Spinal cord (tissue), 9 donors: ENCODE measurements at regions not wholly inside any gene's neighbourhood (a gene's known extent, or its start where the extent isn't known, plus 50 kb on each side); places are given as distances from the start of the nearest gene placed in this dataset.
A peak's percentile ranks its signal among the peaks of the same experiment; 100 is the strongest.

Experiments used
- DNase-seq, 6 donors: peaks; one replicate each; pipeline versions ENCODE4 v3.0.0 to v3.0.0-alpha.2; 2013 to 2015; ENCODE audit warnings: low spot score in 6 of 6, low read depth in 4 of 6
- H3K27ac ChIP-seq: one replicate; pipeline ENCODE4 v1.5.1; 2013; ENCODE audit warnings: low read depth, low read length, control low read depth
- H3K27me3 ChIP-seq: one replicate; pipeline ENCODE4 v1.6.1; 2013; ENCODE audit warnings: low read length; ENCODE audit not compliant: control insufficient read depth, insufficient read depth
- H3K36me3 ChIP-seq: one replicate; pipeline ENCODE4 v1.6.1; 2013; ENCODE audit warnings: low read length; ENCODE audit not compliant: control insufficient read depth, insufficient read depth
- H3K4me1 ChIP-seq: one replicate; pipeline ENCODE4 v1.6.1; 2013; ENCODE audit warnings: low read length; ENCODE audit not compliant: control insufficient read depth, insufficient read depth
- H3K4me3 ChIP-seq: one replicate; pipeline ENCODE4 v1.5.1; 2013; ENCODE audit warnings: low read depth, low read length, control low read depth
- H3K9me3 ChIP-seq: one replicate; pipeline ENCODE4 v1.6.1; 2013; ENCODE audit warnings: low read length; ENCODE audit not compliant: control insufficient read depth, insufficient read depth
- WGBS: methylation state at CpG from one replicate; pipeline ENCODE4 v1.1.5; 2013; ENCODE audit warnings: missing lambda C conversion rate; ENCODE audit not compliant: insufficient coverage; 5-methylcytosine and 5-hydroxymethylcytosine counted together
- donor health status: healthy.

- H3K36me3 ChIP-seq = no peaks in the 10 kb centered on the region
- H3K9me3 ChIP-seq = no peaks in the 10 kb centered on the region
- 100% methylated on average over 1 of the region's 6 CpGs for WGBS
- H3K4me3 ChIP-seq = no peak overlapping the region
- DNase-seq = no peak
- no peaks in the 10 kb centered on the region for H3K27me3 ChIP-seq
- H3K27ac ChIP-seq = no peak overlapping the region
- H3K4me1 ChIP-seq = no peaks in the 10 kb centered on the region
These were observed 1540.2 kb downstream of the ADGRL3 start for GRCh38 chr4:62740296-62740695.

DNA sequence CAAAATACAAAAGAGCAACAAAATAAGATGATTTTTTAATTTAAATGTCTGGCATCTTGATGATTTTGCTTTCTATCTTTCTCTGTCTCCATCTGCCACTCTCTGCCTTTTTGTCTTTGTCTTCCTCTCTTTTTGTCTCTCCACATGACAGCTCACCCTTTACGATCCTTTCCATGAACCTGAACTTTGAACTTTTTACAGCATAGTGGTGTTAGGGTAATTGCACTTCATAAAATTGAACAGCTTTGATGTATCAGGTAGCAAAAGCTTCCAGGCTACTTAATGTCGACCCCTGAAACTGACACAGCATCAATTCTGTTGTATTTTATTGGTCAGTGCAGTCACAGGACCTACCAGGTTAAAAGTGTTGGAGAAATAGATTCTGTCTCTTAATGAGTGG, 1517.0 kb downstream of the ADGRL3 start:
- H3K9me3 ChIP-seq = no peaks in the 10 kb centered on the region
- DNase-seq = no peak
- H3K4me3 ChIP-seq = no peak overlapping the region
- H3K36me3 ChIP-seq = no peaks in the 10 kb centered on the region
- H3K27ac ChIP-seq = no peak overlapping the region
- no peaks in the 10 kb centered on the region for H3K27me3 ChIP-seq
- H3K4me1 ChIP-seq = no peaks in the 10 kb centered on the region
- no CpG with 5 or more reads among the region's 2 CpGs for WGBS

DNA sequence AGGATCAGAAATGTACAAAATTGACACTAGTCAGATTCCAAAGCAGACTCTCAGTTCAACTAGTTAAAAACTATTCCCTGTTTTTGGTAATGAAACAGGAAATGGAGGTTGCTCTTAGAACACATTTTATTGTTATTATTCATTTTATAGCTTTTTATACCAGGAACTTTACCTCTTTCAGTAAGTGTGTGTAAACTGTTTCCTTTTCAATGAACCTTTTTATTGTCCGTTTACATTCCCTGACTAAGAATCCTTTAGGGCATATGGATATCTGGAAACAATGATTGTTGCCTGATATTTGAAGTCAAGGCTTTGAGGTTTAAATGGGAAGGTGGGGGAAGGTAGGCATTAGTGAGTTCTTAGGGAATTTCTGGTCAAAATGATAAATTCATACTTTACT, 1511.4 kb downstream of the ADGRL3 start:
- no peak for DNase-seq
- no peak overlapping the region for H3K4me3 ChIP-seq
- H3K27ac ChIP-seq = no peak overlapping the region
- no peaks in the 10 kb centered on the region for H3K4me1 ChIP-seq
- H3K9me3 ChIP-seq = no peaks in the 10 kb centered on the region
- no CpG with 5 or more reads among the region's 1 CpG for WGBS
- no peaks in the 10 kb centered on the region for H3K36me3 ChIP-seq
- no peaks in the 10 kb centered on the region for H3K27me3 ChIP-seq

DNA sequence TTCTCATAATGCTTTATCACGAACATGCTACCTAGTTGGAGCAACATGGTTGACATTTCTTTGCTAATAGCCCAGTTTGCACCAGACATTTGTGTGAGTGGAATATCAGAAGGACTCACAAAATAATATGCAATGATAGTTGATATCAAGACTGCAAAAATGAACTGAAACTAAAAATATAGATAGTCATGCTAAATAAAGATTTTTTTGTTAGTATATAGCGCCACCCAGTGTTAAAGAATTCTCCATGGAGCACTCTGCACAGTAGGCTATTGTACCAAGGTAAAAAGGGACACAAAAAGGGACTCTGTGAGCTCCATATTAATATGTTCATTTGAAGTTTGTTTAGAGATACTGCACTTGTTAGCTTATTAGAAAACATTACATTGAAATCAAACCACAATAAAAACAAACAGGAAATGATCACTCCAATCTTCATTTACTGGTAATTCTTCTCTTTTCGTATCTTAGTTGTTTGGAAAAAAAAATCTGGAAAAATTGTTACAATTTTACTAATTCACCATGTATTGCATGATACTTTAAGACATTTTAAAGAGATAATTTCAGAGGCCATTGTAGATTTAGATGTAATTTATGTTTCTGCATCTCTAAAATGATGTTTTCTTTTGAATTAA, 1509.6 kb downstream of the ADGRL3 start:
- Histone ChIP-seq H3K36me3 (no peaks in the 10 kb centered on the region), H3K27ac (no peak overlapping the region), H3K9me3 (no peaks in the 10 kb centered on the region), H3K27me3 (no peaks in the 10 kb centered on the region), H3K4me3 (peak overlapping the region; percentile 19), H3K4me1 (no peaks in the 10 kb centered on the region)
- peak; percentile 40 to 92 (median 43) for DNase-seq
- no CpG with 5 or more reads among the region's 3 CpGs for WGBS

GRCh38 chr4:62706423-62706822, 1506.3 kb downstream of the ADGRL3 start:
- no peak for DNase-seq
- no CpG with 5 or more reads among the region's 2 CpGs for WGBS
- Histone ChIP-seq H3K4me1 (no peaks in the 10 kb centered on the region), H3K9me3 (no peaks in the 10 kb centered on the region), H3K36me3 (no peaks in the 10 kb centered on the region), H3K27ac (no peak overlapping the region), H3K4me3 (no peak overlapping the region), H3K27me3 (no peaks in the 10 kb centered on the region)

- Histone ChIP-seq H3K4me1 (no peaks in the 10 kb centered on the region), H3K4me3 (no peak overlapping the region), H3K27me3 (no peaks in the 10 kb centered on the region), H3K9me3 (no peaks in the 10 kb centered on the region), H3K27ac (no peak overlapping the region), H3K36me3 (no peaks in the 10 kb centered on the region)
- 94% methylated on average over 9 of the region's 13 CpGs for WGBS
- no peak for DNase-seq
These were observed 1483.9 kb downstream of the ADGRL3 start for GRCh38 chr4:62683799-62684566.

DNA sequence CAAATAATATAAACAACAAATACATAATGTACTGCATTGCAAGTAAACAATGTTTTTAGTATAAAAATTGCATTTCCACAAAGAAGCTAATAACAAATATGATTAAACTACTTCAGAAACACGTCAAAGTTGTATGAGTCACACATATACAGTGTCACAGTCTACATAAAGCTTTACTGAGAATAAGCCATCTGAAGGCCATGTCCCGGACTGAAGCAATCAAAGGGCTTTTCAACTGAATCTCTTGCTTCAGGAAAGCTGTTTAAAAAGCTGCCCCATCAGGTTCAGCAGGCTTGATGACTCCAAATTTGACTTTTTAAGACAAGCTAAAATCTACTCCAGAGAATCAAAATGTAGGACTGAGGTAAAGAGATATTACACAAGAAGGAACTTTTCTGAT, 1476.8 kb downstream of the ADGRL3 start:
- DNase-seq = no peak
- H3K27me3 ChIP-seq = no peaks in the 10 kb centered on the region
- no peaks in the 10 kb centered on the region for H3K9me3 ChIP-seq
- H3K27ac ChIP-seq = no peak overlapping the region
- H3K36me3 ChIP-seq = no peaks in the 10 kb centered on the region
- no peaks in the 10 kb centered on the region for H3K4me1 ChIP-seq
- WGBS = 69% methylated on average over 2 of the region's 2 CpGs
- no peak overlapping the region for H3K4me3 ChIP-seq

- Histone ChIP-seq H3K4me1 (no peaks in the 10 kb centered on the region), H3K9me3 (no peaks in the 10 kb centered on the region), H3K36me3 (no peaks in the 10 kb centered on the region), H3K27ac (no peak overlapping the region), H3K27me3 (no peaks in the 10 kb centered on the region), H3K4me3 (no peak overlapping the region)
- WGBS = 60% methylated on average over 1 of the region's 2 CpGs
- DNase-seq = peak in 2 of 6 donors; percentile 10 to 47
These were observed 1470.4 kb downstream of the ADGRL3 start for GRCh38 chr4:62670514-62670913.

DNA sequence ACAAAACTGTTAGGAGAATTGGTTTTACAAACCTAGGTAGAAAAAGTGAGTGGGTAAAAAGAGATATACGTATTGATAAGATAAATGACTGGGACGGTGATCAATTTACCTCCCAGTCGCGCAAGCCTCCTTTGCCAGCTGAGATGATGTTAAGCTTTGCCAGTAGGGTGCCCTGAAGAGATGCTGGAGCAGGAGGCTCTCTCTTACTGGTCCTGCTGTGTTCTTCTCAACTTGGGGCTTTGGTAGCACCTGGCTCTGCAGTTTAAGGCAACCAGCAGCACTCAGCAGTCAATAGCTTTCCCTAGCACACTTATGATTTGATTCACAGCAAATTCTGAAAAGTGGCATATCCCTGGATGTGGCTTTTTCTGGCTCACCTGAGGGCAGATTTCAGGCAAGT, 1461.7 kb downstream of the ADGRL3 start:
- H3K4me3 ChIP-seq = no peak overlapping the region
- no peak for DNase-seq
- no peaks in the 10 kb centered on the region for H3K36me3 ChIP-seq
- no peak overlapping the region for H3K27ac ChIP-seq
- no peaks in the 10 kb centered on the region for H3K4me1 ChIP-seq
- no peaks in the 10 kb centered on the region for H3K27me3 ChIP-seq
- no peaks in the 10 kb centered on the region for H3K9me3 ChIP-seq
- WGBS = 72% methylated on average over 4 of the region's 4 CpGs

DNA sequence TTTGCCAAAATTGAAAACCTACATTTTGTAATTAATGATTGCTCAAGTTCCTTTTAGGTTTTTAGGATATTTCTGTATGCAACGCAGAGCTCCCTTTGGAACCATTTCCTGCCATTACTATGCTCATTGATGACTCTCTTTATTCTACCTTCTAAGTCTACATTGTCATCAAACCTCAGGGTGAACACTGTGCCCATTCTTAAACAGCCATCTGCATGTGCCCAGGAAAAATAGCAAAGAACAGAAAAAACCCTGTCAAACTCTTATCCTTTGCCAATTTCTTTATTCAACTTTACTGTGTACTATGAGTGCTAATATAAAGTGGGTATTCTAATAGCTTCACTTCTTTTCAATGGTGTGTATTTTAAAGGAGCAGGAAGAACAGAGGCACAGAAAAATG, 1455.9 kb downstream of the ADGRL3 start:
- no peaks in the 10 kb centered on the region for H3K9me3 ChIP-seq
- DNase-seq = peak in 4 of 6 donors; percentile 7 to 54 (median 36)
- H3K4me3 ChIP-seq = no peak overlapping the region
- H3K4me1 ChIP-seq = no peaks in the 10 kb centered on the region
- no CpG with 5 or more reads among the region's 1 CpG for WGBS
- no peak overlapping the region for H3K27ac ChIP-seq
- H3K27me3 ChIP-seq = no peaks in the 10 kb centered on the region
- no peaks in the 10 kb centered on the region for H3K36me3 ChIP-seq
